Activated CD8-positive, alpha-beta memory T cell treated with anti-CD3 and anti-CD28 coated beads for 24 hours (primary cell): ENCODE measurements at regions not wholly inside any gene's neighbourhood (a gene's known extent, or its start where the extent isn't known, plus 50 kb on each side); places are given as distances from the start of the nearest gene placed in this dataset.

Experiments
- DNase-seq: peaks from one replicate; pipeline ENCODE4 v3.0.0-alpha.2; 2020

GRCh38 chr3:195634426-195635261 lies 50.9 kb upstream of the APOD start:
- DNase-seq, result peak; percentile 76
